Naive thymus-derived CD4-positive, alpha-beta T cell (primary cell): ENCODE measurements at regions not wholly inside any gene's neighbourhood (a gene's known extent, or its start where the extent isn't known, plus 50 kb on each side); places are given as distances from the start of the nearest gene placed in this dataset.

Experiments
- ATAC-seq: fragments of 150-1000 bp; cut with Tn5 transposase; 2 replicates; pipeline ENCODE4 v1.10.0; 2021; ENCODE audit warnings: mild to moderate bottlenecking, moderate library complexity
- CTCF ChIA-PET: fragments of 350-600 bp; sonication (Branson Sonifier 250); formaldehyde crosslinking; loops from one replicate; lab custom pipeline; 2021; ENCODE audit warnings: antibody characterized with exemption; lab: Charles Lee
- POLR2A ChIA-PET: fragments of 350-600 bp; sonication (Branson Sonifier 250); formaldehyde crosslinking; loops from one replicate; lab custom pipeline; 2021; ENCODE audit warnings: antibody characterized with exemption, inconsistent platforms; lab: Charles Lee
- DNase-seq, 9 donors: peaks; one replicate each; pipeline versions ENCODE4 v3.0.0 to v3.0.0-alpha.2; 2020 to 2022; ENCODE audit warnings: mixed read lengths in 1 of 9
- H3K27ac ChIP-seq: one replicate; pipeline ENCODE4 v1.7.0; 2013; ENCODE audit warnings: mild to moderate bottlenecking, low read depth, low read length, moderate library complexity
- H3K27me3 ChIP-seq, 2 donors: one replicate each; pipeline ENCODE4 v1.7.0; 2013; ENCODE audit warnings: low read length in 2 of 2, mild to moderate bottlenecking in 2 of 2, moderate library complexity in 2 of 2; ENCODE audit not compliant: control insufficient read depth in 2 of 2, insufficient read depth in 2 of 2
- H3K36me3 ChIP-seq, 3 experiments: 1 replicate in 2 of 3; 2 replicates in 1 of 3; pipeline ENCODE4 v1.7.0; 2013; ENCODE audit warnings: low read length in 3 of 3, mild to moderate bottlenecking in 3 of 3, moderate library complexity in 1 of 3; ENCODE audit not compliant: insufficient read depth in 3 of 3, control insufficient read depth in 2 of 3
- H3K4me1 ChIP-seq, 2 donors: one replicate each; pipeline ENCODE4 v1.7.0; 2013; ENCODE audit warnings: low read length in 2 of 2, mild to moderate bottlenecking in 2 of 2, moderate library complexity in 1 of 2; ENCODE audit not compliant: control insufficient read depth in 2 of 2, insufficient read depth in 2 of 2
- H3K4me3 ChIP-seq: 2 replicates; pipeline ENCODE4 v1.7.0; 2013; ENCODE audit warnings: mild to moderate bottlenecking, low read length
- H3K9me3 ChIP-seq, 3 experiments: 1 replicate in 2 of 3; 2 replicates in 1 of 3; pipeline ENCODE4 v1.7.0; 2013; ENCODE audit warnings: low read length in 3 of 3; ENCODE audit not compliant: control insufficient read depth in 2 of 3
- H3K27ac Mint-ChIP-seq, 9 donors: one replicate each; pipeline ENCODE4 v1.8.0; 2020 to 2022; ENCODE audit warnings: mixed read lengths in 9 of 9, mild to moderate bottlenecking in 8 of 9, moderate library complexity in 5 of 9, inconsistent platforms in 2 of 9
- H3K27me3 Mint-ChIP-seq, 5 donors: one replicate each; pipeline ENCODE4 v1.8.0; 2021 to 2022; ENCODE audit warnings: mixed read lengths in 5 of 5, mild to moderate bottlenecking in 1 of 5
- H3K36me3 Mint-ChIP-seq, 5 donors: one replicate each; pipeline ENCODE4 v1.8.0; 2020 to 2022; ENCODE audit warnings: mixed read lengths in 5 of 5, mild to moderate bottlenecking in 3 of 5, inconsistent platforms in 1 of 5
- H3K4me1 Mint-ChIP-seq, 7 donors: one replicate each; pipeline ENCODE4 v1.8.0; 2020 to 2022; ENCODE audit warnings: mixed read lengths in 7 of 7, mild to moderate bottlenecking in 3 of 7, inconsistent platforms in 1 of 7
- H3K4me3 Mint-ChIP-seq, 10 donors: one replicate each; pipeline ENCODE4 v1.8.0; 2020 to 2022; ENCODE audit warnings: mild to moderate bottlenecking in 10 of 10, mixed read lengths in 10 of 10, moderate library complexity in 6 of 10, inconsistent platforms in 2 of 10
- H3K9me3 Mint-ChIP-seq, 11 donors: one replicate each; pipeline ENCODE4 v1.8.0; 2020 to 2022; ENCODE audit warnings: mixed read lengths in 11 of 11, mild to moderate bottlenecking in 4 of 11, inconsistent platforms in 1 of 11, moderate library complexity in 1 of 11
- intact Hi-C, 2 donors: fragments of 100-400 bp; cut with micrococcal nuclease; formaldehyde crosslinking; loops; one replicate each; pipeline ENCODE4 v1.15.1; 2023

DNA sequence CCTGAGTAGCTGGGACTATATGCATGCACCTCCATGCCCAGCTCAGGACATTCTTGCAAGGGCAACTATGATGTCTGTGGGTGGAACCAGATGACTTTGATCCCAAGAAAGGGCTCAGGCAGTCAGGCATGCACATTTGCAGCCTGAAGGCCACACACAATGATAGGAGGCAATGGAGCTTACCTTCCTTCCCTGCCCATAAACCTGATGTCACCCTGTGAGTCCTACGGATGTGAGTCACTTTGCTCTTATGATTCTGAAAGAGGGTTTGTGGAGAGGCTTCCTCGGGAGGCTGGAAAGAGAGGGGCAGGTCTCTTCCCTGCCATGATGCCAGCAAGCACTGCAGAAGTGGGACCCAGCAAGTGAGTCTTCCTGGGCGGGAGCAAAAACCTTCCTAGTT lies 202.4 kb downstream of the LY86 start:
- Mint-ChIP-seq H3K4me3 (no peak overlapping the region), H3K27me3 (peaks cover 0 to 5% (median 0%) of the 10 kb centered on the region in 5 donors), H3K4me1 (peaks cover 5 to 40% (median 10%) of the 10 kb centered on the region in 7 donors), H3K27ac (peak overlapping the region in 1 of 9 donors; percentile 48), H3K36me3 (no peaks in the 10 kb centered on the region), H3K9me3 (peaks cover 0 to 1% (median 0%) of the 10 kb centered on the region in 11 donors)
- Histone ChIP-seq H3K36me3 (no peaks in the 10 kb centered on the region), H3K4me1 (no peaks in the 10 kb centered on the region), H3K4me3 (no peak overlapping the region), H3K9me3 (no peaks in the 10 kb centered on the region), H3K27me3 (no peaks in the 10 kb centered on the region), H3K27ac (no peak overlapping the region)
- CTCF ChIA-PET, result no interaction called here
- DNase-seq, result no peak
- POLR2A ChIA-PET, result no interaction called here
- no peak for ATAC-seq
- intact Hi-C loops, result loop anchor here in 1 of 2 donors (10.0 kb wide), 3 partner anchors 64 to 274 kb away; no protein-coding TSS in a partner anchor

DNA sequence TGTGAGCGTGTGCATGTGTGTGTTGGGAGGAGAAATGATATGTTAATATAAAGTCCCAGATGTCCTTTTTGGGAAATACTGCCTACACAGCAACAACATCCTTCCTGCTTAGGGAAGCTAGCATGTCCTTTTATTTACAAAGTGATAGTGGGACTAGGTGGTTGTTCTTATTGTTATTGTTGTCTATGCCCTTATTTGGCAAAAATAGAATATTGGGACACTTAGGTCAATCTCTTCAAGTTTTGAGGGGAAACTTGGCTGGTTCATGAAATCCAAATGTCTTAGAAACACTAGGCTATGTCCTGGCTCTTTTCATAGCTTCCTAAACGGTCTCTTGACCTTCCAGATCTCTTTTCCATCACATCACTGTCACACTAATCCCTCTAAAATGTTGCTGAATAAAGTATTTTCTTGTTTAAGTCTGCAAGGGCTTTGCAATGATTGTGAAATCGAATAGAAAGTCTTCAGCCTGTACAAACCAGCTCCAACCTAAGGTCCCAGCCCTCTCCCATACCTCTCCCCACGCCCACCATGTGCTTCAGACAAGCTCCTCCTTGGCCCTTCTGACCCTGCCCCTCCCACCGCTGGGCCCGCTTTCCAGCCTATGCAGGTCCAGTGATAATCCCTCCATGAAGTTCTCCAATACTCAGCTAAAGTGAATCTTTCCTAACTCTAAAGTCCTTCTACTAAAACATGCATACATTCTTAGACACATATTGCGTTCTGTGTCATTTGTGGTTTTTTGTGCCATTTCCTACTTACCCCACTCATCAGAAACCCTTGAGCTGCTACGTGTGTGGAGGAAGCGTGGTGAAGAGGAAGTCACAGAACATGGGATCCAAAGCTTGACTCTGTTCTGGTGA lies 205.1 kb downstream of the LY86 start:
- Mint-ChIP-seq H3K27ac (peak overlapping the region in 2 of 9 donors; percentile 6 to 37), H3K4me1 (peaks cover 5 to 52% (median 7%) of the 10 kb centered on the region in 7 donors), H3K4me3 (peak overlapping the region in 4 of 10 donors; percentile 3 to 37 (median 24)), H3K9me3 (peaks cover 0 to 1% (median 0%) of the 10 kb centered on the region in 11 donors), H3K27me3 (no peaks in the 10 kb centered on the region), H3K36me3 (no peaks in the 10 kb centered on the region)
- peak; percentile 78 for ATAC-seq
- Histone ChIP-seq H3K36me3 (no peaks in the 10 kb centered on the region), H3K27me3 (no peaks in the 10 kb centered on the region), H3K9me3 (no peaks in the 10 kb centered on the region), H3K27ac (no peak overlapping the region), H3K4me3 (no peak overlapping the region), H3K4me1 (no peaks in the 10 kb centered on the region)
- no peak for DNase-seq
- CTCF ChIA-PET, result interaction anchor here (0.6 kb wide), 1 partner anchor 430 kb away, joined by 4 read pairs; no protein-coding TSS in a partner anchor
- POLR2A ChIA-PET, result no interaction called here
- intact Hi-C loops, result loop anchor here in 1 of 2 donors (10.0 kb wide), 3 partner anchors 61 to 271 kb away; no protein-coding TSS in a partner anchor

DNA sequence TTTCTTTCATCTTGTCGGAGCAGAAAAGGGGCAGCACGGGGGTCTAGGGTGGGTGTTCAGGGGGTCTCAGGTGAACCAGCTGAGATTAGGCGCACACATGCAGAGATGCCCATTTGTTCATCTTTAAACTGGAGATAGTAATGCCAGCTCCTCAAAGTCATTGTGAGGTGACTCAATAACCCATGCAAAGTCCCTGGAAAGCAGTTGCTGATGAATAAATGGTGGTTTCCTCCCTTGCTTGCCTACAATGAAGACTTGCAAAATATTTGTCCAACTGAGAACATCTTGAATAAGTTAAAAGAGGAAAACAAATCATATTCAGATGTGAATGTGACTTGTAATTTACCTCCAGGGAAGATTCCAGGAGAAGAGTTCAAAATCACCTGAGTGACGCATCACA lies 206.9 kb downstream of the LY86 start:
- no peak overlapping the region for H3K27ac Mint-ChIP-seq
- Histone ChIP-seq H3K36me3 (no peaks in the 10 kb centered on the region), H3K9me3 (no peaks in the 10 kb centered on the region), H3K27ac (no peak overlapping the region), H3K4me3 (no peak overlapping the region), H3K4me1 (no peaks in the 10 kb centered on the region), H3K27me3 (no peaks in the 10 kb centered on the region)
- DNase-seq, result no peak
- H3K27me3 Mint-ChIP-seq, result no peaks in the 10 kb centered on the region
- intact Hi-C loops, result loop anchor here in 1 of 2 donors (10.0 kb wide), 3 partner anchors 59 to 269 kb away; no protein-coding TSS in a partner anchor
- ChIA-PET POLR2A (no interaction called here), CTCF (no interaction called here)
- peak overlapping the region in 1 of 10 donors; percentile 8 for H3K4me3 Mint-ChIP-seq
- peaks cover 5 to 67% (median 12%) of the 10 kb centered on the region in 7 donors for H3K4me1 Mint-ChIP-seq
- no peaks in the 10 kb centered on the region for H3K36me3 Mint-ChIP-seq
- no peak for ATAC-seq
- H3K9me3 Mint-ChIP-seq, result peaks cover 0 to 3% (median 0%) of the 10 kb centered on the region in 11 donors

DNA sequence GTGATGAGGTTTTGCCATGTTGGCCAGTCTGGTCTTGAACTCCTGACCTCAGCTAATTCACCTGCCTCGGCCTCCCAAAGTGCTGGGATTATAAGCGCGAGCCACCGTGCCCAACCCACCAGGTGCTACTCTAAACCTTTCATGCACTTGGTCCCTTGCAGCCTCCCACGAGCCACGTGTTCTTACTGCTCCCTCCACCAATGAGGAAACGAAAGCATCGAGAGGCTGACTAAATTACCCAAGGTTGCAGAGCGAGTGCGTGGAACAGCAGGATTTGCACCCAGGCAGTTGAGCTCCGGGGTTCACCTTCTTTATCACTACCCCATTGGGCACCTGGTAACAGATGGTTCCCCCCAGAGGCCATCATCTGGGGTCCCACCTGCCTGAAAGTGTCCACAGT lies 208.3 kb downstream of the LY86 start:
- no peaks in the 10 kb centered on the region for H3K27me3 ChIP-seq
- CTCF ChIA-PET, result no interaction called here
- peaks cover 5 to 69% (median 16%) of the 10 kb centered on the region in 7 donors for H3K4me1 Mint-ChIP-seq
- no peak overlapping the region for H3K27ac Mint-ChIP-seq
- DNase-seq (no peak), ATAC-seq (no peak)
- POLR2A ChIA-PET, result no interaction called here
- no peaks in the 10 kb centered on the region for H3K9me3 ChIP-seq
- peaks cover 0 to 3% (median 0%) of the 10 kb centered on the region in 11 donors for H3K9me3 Mint-ChIP-seq
- H3K36me3 Mint-ChIP-seq, result no peaks in the 10 kb centered on the region
- no peak overlapping the region for H3K4me3 ChIP-seq
- H3K4me3 Mint-ChIP-seq, result no peak overlapping the region
- no peak overlapping the region for H3K27ac ChIP-seq
- no peaks in the 10 kb centered on the region for H3K4me1 ChIP-seq
- intact Hi-C loops, result loop anchor here in 1 of 2 donors (10.0 kb wide), 3 partner anchors 58 to 268 kb away; no protein-coding TSS in a partner anchor
- H3K27me3 Mint-ChIP-seq, result peaks cover 0 to 2% (median 0%) of the 10 kb centered on the region in 5 donors
- no peaks in the 10 kb centered on the region for H3K36me3 ChIP-seq

DNA sequence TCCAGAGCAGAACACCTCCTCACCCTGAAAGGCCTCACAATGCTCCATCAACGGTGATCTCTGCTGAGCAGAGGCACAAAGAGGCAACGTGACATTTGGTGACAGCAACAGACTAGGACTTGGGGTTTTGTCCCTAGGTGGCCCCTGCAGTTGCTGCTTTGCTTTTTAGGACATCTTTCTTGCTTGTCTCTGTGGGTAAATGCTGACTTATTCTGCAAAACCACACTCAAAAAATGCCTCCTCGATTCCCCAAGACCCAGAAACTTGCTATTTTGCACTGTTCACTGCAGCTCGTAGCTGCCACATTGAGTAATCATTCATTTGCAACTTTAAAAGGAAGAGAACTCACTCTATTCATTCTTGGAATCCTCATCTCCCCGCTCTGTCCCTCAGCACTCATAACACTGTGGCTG lies 209.9 kb downstream of the LY86 start:
- Histone ChIP-seq H3K27ac (no peak overlapping the region), H3K9me3 (no peaks in the 10 kb centered on the region), H3K4me1 (no peaks in the 10 kb centered on the region), H3K27me3 (no peaks in the 10 kb centered on the region), H3K4me3 (no peak overlapping the region), H3K36me3 (no peaks in the 10 kb centered on the region)
- peak overlapping the region in 1 of 10 donors; percentile 5 for H3K4me3 Mint-ChIP-seq
- ChIA-PET CTCF (no interaction called here), POLR2A (no interaction called here)
- intact Hi-C loops, result loop anchor here in 1 of 2 donors (10.0 kb wide), 3 partner anchors 56 to 266 kb away; no protein-coding TSS in a partner anchor
- no peak for ATAC-seq
- no peak for DNase-seq
- H3K27me3 Mint-ChIP-seq, result peaks cover 0 to 5% (median 2%) of the 10 kb centered on the region in 5 donors
- peaks cover 0 to 3% (median 0%) of the 10 kb centered on the region in 11 donors for H3K9me3 Mint-ChIP-seq
- H3K27ac Mint-ChIP-seq, result peak overlapping the region in 1 of 9 donors; percentile 52
- H3K4me1 Mint-ChIP-seq, result peaks cover 5 to 59% (median 17%) of the 10 kb centered on the region in 7 donors
- no peaks in the 10 kb centered on the region for H3K36me3 Mint-ChIP-seq

DNA sequence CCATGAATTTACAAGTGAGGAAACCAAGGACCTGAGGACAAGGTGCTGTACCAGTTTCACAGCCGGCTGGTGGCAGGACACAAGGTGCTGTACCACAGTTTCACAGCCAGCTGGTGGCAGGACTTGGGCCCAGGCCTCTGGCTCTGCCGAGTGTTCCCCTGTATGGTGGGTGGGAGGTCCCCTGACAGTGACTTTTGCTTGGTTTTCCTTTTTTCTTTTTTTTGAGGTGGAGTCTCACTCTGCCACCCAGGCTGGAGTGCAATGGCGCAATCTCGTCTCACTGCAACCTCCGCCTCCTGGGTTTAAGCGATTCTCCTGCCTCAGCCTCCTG lies 212.4 kb downstream of the LY86 start:
- Histone ChIP-seq H3K9me3 (no peaks in the 10 kb centered on the region), H3K4me1 (no peaks in the 10 kb centered on the region), H3K27me3 (no peaks in the 10 kb centered on the region), H3K36me3 (no peaks in the 10 kb centered on the region), H3K4me3 (no peak overlapping the region), H3K27ac (no peak overlapping the region)
- ATAC-seq (no peak), DNase-seq (no peak)
- H3K27ac Mint-ChIP-seq, result peak overlapping the region in 1 of 9 donors; percentile 16
- CTCF ChIA-PET, result interaction anchor here (0.6 kb wide), 1 partner anchor 163 kb away, joined by 3 read pairs; no protein-coding TSS in a partner anchor
- H3K4me3 Mint-ChIP-seq, result no peak overlapping the region
- peaks cover 0 to 47% (median 9%) of the 10 kb centered on the region in 7 donors for H3K4me1 Mint-ChIP-seq
- H3K27me3 Mint-ChIP-seq, result peaks cover 0 to 7% (median 2%) of the 10 kb centered on the region in 5 donors
- intact Hi-C loops, result no loop called here
- POLR2A ChIA-PET, result no interaction called here
- H3K9me3 Mint-ChIP-seq, result peaks cover 0 to 1% (median 0%) of the 10 kb centered on the region in 11 donors
- H3K36me3 Mint-ChIP-seq, result no peaks in the 10 kb centered on the region
